GM06990 (cell line): ENCODE measurements at regions not wholly inside any gene's neighbourhood (a gene's known extent, or its start where the extent isn't known, plus 50 kb on each side); places are given as distances from the start of the nearest gene placed in this dataset.

ENCODE experiments used
- DNase-seq: peaks from one replicate; pipeline ENCODE4 v3.0.0-alpha.2; 2011; ENCODE audit not compliant: insufficient read length; ENCODE audit errors: extremely low read depth
- H3K27me3 ChIP-seq: replicated peaks from 2 replicates; pipeline ENCODE4 v1.6.0; 2011; ENCODE audit warnings: low read length; ENCODE audit not compliant: control insufficient read depth, insufficient read depth
- H3K36me3 ChIP-seq: 2 replicates; pipeline ENCODE4 v1.5.1; 2011; ENCODE audit warnings: low read length; ENCODE audit not compliant: control insufficient read depth, insufficient read depth
- H3K4me3 ChIP-seq: replicated peaks from 2 replicates; pipeline ENCODE4 v1.5.1; 2011; ENCODE audit warnings: low read depth, mild to moderate bottlenecking, control low read depth, low read length
- CTCF ChIP-seq: IDR thresholded peaks from 2 replicates; pipeline ENCODE4 v1.5.1; 2011; ENCODE audit warnings: low read length, control low read depth, mild to moderate bottlenecking, inconsistent platforms; ENCODE audit not compliant: insufficient read depth, poor library complexity, severe bottlenecking

DNA sequence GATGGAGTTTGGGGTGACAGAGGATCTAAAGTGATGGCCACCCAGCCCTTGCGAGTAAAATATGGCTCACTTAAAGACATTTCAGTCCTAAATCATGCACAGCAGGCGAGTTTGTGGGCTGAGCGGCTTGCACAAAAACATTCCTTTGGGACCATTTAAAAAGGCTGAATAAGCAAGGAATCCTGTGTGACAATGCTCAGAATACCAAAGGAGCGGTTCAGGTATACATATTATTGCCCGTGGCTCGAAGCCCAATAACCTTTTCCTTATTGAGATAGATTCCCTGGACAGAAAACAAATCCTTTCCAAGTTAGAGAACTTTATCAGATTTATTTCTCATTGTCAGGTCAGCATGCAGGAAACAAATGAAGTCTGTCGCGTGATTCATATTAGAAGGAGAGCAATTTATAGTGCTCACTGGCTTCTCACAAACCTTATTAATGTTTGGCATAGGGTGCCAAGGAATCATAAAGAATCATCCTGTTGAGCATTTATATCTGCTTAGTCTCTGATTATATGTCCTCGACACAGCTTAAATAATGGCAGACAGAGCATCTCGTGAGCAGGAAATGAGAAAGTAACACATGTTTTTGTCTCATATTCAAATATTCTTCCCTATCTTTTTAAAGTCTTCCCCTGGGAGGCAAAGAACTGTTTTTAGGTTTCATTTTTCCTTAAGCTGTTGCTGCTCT is 121.3 kb downstream of the TRMT11 start:
- no peak overlapping the region for H3K4me3 ChIP-seq
- no peaks in the 10 kb centered on the region for H3K27me3 ChIP-seq
- H3K36me3 ChIP-seq = no peaks in the 10 kb centered on the region
- DNase-seq = no peak
- no peak for TF ChIP-seq CTCF

GRCh38 chr6:126110512-126111270 is 124.4 kb downstream of the TRMT11 start:
- Histone ChIP-seq H3K27me3 (no peaks in the 10 kb centered on the region), H3K4me3 (no peak overlapping the region), H3K36me3 (no peaks in the 10 kb centered on the region)
- no peak for DNase-seq
- no peak for TF ChIP-seq CTCF

DNA sequence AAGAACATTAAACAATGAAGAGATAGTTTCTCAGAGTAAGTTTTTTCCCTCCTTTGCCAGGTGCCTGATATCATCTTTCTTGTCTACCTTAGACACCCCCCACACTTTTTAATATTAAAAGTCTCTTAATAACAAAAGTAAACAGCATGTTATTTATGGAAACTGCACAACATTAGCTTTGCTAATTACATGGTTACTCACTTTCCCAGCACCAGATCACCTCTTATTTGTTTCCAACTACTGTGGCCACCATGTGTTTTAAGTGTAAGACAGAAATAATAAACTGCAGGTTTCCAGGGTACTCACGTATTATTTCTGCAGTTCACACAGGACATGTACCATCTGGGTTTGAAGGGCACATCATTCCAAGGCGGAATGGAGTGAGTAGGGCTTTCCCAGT is 125.0 kb downstream of the TRMT11 start:
- H3K4me3 ChIP-seq = no peak overlapping the region

DNA sequence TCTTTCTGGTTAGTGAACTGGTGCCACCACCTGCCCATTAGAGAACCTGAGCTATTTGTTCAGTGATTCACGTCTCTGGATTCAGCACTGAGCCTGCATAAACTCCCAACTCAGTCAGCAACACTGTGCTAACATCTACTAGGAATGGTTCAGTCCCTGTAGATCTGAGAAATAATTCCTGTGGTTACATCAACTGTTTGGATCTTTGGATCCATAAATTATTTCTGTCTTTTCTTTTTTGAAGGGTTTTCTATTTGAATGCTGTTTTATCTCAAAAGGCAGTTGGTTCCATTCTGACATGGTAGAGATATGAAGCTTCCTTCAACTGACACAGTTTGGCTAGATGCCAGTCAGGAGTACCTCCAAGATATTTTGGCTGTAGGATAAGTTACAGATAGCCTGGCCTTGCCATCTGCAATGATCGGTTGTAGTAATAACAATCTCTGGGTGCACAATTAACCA is 125.9 kb downstream of the TRMT11 start:
- Histone ChIP-seq H3K27me3 (no peaks in the 10 kb centered on the region), H3K4me3 (no peak overlapping the region), H3K36me3 (no peaks in the 10 kb centered on the region)
- no peak for DNase-seq
- no peak for TF ChIP-seq CTCF

More for the DNA sequence above, 125.0 kb downstream of the TRMT11 start:
- no peak for TF ChIP-seq CTCF
- Histone ChIP-seq H3K36me3 (no peaks in the 10 kb centered on the region), H3K27me3 (no peaks in the 10 kb centered on the region)
- no peak for DNase-seq

GRCh38 chr6:126113261-126113660 is 126.9 kb downstream of the TRMT11 start:
- Histone ChIP-seq H3K4me3 (no peak overlapping the region), H3K36me3 (no peaks in the 10 kb centered on the region), H3K27me3 (no peaks in the 10 kb centered on the region)
- no peak for TF ChIP-seq CTCF
- DNase-seq = no peak
